ENCODE measurements at regions not wholly inside any gene's neighbourhood (a gene's known extent, or its start where the extent isn't known, plus 50 kb on each side); places are given as distances from the start of the nearest gene placed in this dataset.

DNA sequence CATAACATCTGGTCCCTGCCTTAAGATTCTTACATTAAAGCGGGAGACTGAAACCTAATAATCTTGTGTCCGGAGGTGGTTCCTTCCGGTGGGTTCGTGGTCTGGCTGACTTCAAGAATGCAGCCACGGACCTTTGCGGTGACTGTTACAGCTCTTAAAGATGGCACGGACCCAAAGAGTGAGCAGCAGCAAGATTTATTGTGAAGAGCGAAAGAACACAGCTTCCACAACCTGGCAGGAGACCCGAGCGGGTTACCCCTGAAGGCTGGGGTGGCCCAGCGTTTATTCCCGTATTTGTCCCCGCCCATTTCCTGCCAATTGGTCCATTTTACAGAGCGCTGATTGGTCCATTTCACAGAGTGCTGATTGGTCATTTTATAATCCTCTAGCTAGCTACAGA, 122.3 kb upstream of the SIX2 start:
- Histone ChIP-seq H3K23ac (ENCODE audit: low read length) (no peak overlapping the region), H2AK5ac (ENCODE audit: low read length) (no peak overlapping the region), H3K4ac (ENCODE audit: low read depth, low read length) (no peak overlapping the region), H3K9me3 (ENCODE audit: insufficient read depth, low read depth, low read length) (no peaks in the 10 kb centered on the region), H4K12ac (ENCODE audit: low read depth, low read length) (no peak overlapping the region), H3K4me1 (ENCODE audit: control insufficient read depth in 1 of 2, insufficient read depth in 2 of 2, low read length in 2 of 2) (no peaks in the 10 kb centered on the region), H3K18ac (ENCODE audit: low read length) (no peak overlapping the region), H2BK120ac (ENCODE audit: insufficient read depth, low read length, poor library complexity) (no peak overlapping the region), H3K27ac (ENCODE audit: low read depth, low read length) (no peak overlapping the region), H2BK12ac (ENCODE audit: low read length) (no peak overlapping the region), H3K14ac (ENCODE audit: low read length) (no peak overlapping the region), H3K9ac (ENCODE audit: low read length) (no peak overlapping the region), H3K4me2 (ENCODE audit: low read length) (no peak overlapping the region), H3K4me3 (ENCODE audit: low read depth, low read length) (no peak overlapping the region), H3K79me2 (ENCODE audit: control insufficient read depth, insufficient read depth, low read length, poor library complexity) (no peaks in the 10 kb centered on the region), H3K79me1 (ENCODE audit: low read length) (no peaks in the 10 kb centered on the region), H4K8ac (ENCODE audit: low read depth, low read length) (no peak overlapping the region), H2BK5ac (ENCODE audit: low read depth, low read length, poor library complexity) (no peak overlapping the region), H3K27me3 (ENCODE audit: insufficient read depth, low read length) (no peaks in the 10 kb centered on the region), H4K91ac (ENCODE audit: low read depth, low read length) (no peak overlapping the region), H3K36me3 (ENCODE audit: control insufficient read depth in 1 of 2, insufficient read depth in 2 of 2, low read length in 2 of 2) (no peaks in the 10 kb centered on the region), H2AFZ (ENCODE audit: insufficient read depth, low read length, poor library complexity) (no peak overlapping the region)
- no CpG with 5 or more reads among the region's 14 CpGs for WGBS (ENCODE audit: extremely low coverage, insufficient coverage, insufficient read length)
- DNase-seq, result no peak

DNA sequence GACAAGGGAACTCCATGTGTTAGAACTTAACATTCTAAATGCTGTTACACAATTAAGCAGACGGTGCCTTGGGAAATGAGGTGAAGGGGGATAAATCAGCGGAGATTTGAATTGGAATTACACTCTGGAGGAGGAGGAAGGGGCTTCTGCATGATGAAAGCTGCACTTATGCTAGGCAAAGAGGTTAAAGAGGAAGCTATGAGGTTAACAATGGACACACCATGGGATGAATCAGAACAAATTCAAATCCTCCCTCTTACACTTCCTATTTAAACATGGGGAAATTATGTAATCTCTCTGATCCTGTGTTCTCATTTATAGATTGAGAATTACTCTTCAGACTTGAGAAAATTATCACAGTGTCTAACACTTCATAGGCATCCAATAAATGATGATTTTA, 121.5 kb upstream of the SIX2 start:
- Histone ChIP-seq H3K4me2 (ENCODE audit: low read length) (no peak overlapping the region), H3K4me1 (ENCODE audit: control insufficient read depth in 1 of 2, insufficient read depth in 2 of 2, low read length in 2 of 2) (no peaks in the 10 kb centered on the region), H2BK5ac (ENCODE audit: low read depth, low read length, poor library complexity) (no peak overlapping the region), H4K12ac (ENCODE audit: low read depth, low read length) (no peak overlapping the region), H3K18ac (ENCODE audit: low read length) (no peak overlapping the region), H3K9me3 (ENCODE audit: insufficient read depth, low read depth, low read length) (no peaks in the 10 kb centered on the region), H3K4ac (ENCODE audit: low read depth, low read length) (no peak overlapping the region), H3K14ac (ENCODE audit: low read length) (no peak overlapping the region), H4K8ac (ENCODE audit: low read depth, low read length) (no peak overlapping the region), H2BK12ac (ENCODE audit: low read length) (no peak overlapping the region), H3K36me3 (ENCODE audit: control insufficient read depth in 1 of 2, insufficient read depth in 2 of 2, low read length in 2 of 2) (no peaks in the 10 kb centered on the region), H3K9ac (ENCODE audit: low read length) (no peak overlapping the region), H3K4me3 (ENCODE audit: low read depth, low read length) (no peak overlapping the region), H2AK5ac (ENCODE audit: low read length) (no peak overlapping the region), H3K23ac (ENCODE audit: low read length) (no peak overlapping the region), H3K79me1 (ENCODE audit: low read length) (no peaks in the 10 kb centered on the region), H2AFZ (ENCODE audit: insufficient read depth, low read length, poor library complexity) (no peak overlapping the region), H2BK120ac (ENCODE audit: insufficient read depth, low read length, poor library complexity) (no peak overlapping the region), H3K79me2 (ENCODE audit: control insufficient read depth, insufficient read depth, low read length, poor library complexity) (no peaks in the 10 kb centered on the region), H4K91ac (ENCODE audit: low read depth, low read length) (no peak overlapping the region), H3K27me3 (ENCODE audit: insufficient read depth, low read length) (no peaks in the 10 kb centered on the region), H3K27ac (ENCODE audit: low read depth, low read length) (no peak overlapping the region)
- DNase-seq, result no peak
- WGBS (ENCODE audit: extremely low coverage, insufficient coverage, insufficient read length), result no CpG with 5 or more reads among the region's 2 CpGs

DNA sequence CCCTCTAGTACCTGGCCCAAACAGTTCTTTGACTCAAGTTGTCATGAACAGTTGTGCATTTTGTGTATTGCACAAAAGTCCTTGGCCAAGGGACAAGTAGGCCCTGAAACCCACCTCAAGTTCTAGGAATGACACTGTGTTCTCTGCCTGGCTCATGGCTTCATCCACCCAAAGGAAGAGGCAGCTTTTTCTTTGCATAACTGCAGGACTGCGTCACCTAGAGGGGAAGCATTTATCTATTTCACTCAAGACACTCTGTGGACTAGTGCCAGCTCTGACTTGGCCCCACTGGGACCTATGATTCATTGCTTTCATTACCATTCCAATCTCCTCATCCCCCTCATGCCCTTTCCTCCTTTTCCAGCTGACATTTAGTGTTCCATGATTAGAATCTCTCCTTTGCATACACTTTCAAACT, 119.3 kb upstream of the SIX2 start:
- H3K18ac ChIP-seq (ENCODE audit: low read length), result no peak overlapping the region
- H3K36me3 ChIP-seq (ENCODE audit: control insufficient read depth in 1 of 2, insufficient read depth in 2 of 2, low read length in 2 of 2), result no peaks in the 10 kb centered on the region
- WGBS (ENCODE audit: extremely low coverage, insufficient coverage, insufficient read length), result no CpG with 5 or more reads among the region's 1 CpG
- no peak overlapping the region for H4K91ac ChIP-seq (ENCODE audit: low read depth, low read length)
- H3K4me1 ChIP-seq (ENCODE audit: control insufficient read depth in 1 of 2, insufficient read depth in 2 of 2, low read length in 2 of 2), result no peaks in the 10 kb centered on the region
- H3K4ac ChIP-seq (ENCODE audit: low read depth, low read length), result no peak overlapping the region
- no peak overlapping the region for H2AFZ ChIP-seq (ENCODE audit: insufficient read depth, low read length, poor library complexity)
- H3K23ac ChIP-seq (ENCODE audit: low read length), result no peak overlapping the region
- no peaks in the 10 kb centered on the region for H3K9me3 ChIP-seq (ENCODE audit: insufficient read depth, low read depth, low read length)
- no peak overlapping the region for H2BK12ac ChIP-seq (ENCODE audit: low read length)
- peak in 1 of 2 donors; percentile 9 for DNase-seq
- no peak overlapping the region for H2BK120ac ChIP-seq (ENCODE audit: insufficient read depth, low read length, poor library complexity)
- no peaks in the 10 kb centered on the region for H3K79me1 ChIP-seq (ENCODE audit: low read length)
- H3K9ac ChIP-seq (ENCODE audit: low read length), result no peak overlapping the region
- H3K14ac ChIP-seq (ENCODE audit: low read length), result no peak overlapping the region
- H4K8ac ChIP-seq (ENCODE audit: low read depth, low read length), result no peak overlapping the region
- no peak overlapping the region for H2BK5ac ChIP-seq (ENCODE audit: low read depth, low read length, poor library complexity)
- H3K4me2 ChIP-seq (ENCODE audit: low read length), result no peak overlapping the region
- H2AK5ac ChIP-seq (ENCODE audit: low read length), result no peak overlapping the region
- H3K79me2 ChIP-seq (ENCODE audit: control insufficient read depth, insufficient read depth, low read length, poor library complexity), result no peaks in the 10 kb centered on the region
- H3K27ac ChIP-seq (ENCODE audit: low read depth, low read length), result no peak overlapping the region
- no peak overlapping the region for H4K12ac ChIP-seq (ENCODE audit: low read depth, low read length)
- H3K4me3 ChIP-seq (ENCODE audit: low read depth, low read length), result no peak overlapping the region
- no peaks in the 10 kb centered on the region for H3K27me3 ChIP-seq (ENCODE audit: insufficient read depth, low read length)

DNA sequence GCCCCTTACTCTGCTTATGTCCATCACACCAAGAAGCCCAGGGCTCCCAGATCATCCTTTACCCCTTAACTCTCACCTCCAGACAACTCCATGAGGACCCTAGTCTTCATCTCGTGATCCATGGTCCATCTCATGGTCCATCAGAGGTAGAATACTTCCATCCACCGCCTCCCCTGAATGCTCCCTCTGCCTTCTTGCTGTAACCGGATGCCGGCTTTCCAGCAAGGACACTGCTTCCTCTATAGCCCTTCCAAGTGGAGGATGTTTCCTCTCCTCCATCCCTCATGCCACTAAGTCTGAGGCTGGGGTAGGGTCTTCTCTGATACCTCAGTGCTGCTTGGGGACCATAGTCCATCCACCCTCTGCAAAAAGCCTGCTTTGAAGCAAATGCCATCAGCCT, 118.6 kb upstream of the SIX2 start:
- H2AFZ ChIP-seq (ENCODE audit: insufficient read depth, low read length, poor library complexity), result no peak overlapping the region
- no peak overlapping the region for H3K4me2 ChIP-seq (ENCODE audit: low read length)
- no peak for DNase-seq
- no peak overlapping the region for H3K9ac ChIP-seq (ENCODE audit: low read length)
- no peak overlapping the region for H2BK12ac ChIP-seq (ENCODE audit: low read length)
- no peak overlapping the region for H3K27ac ChIP-seq (ENCODE audit: low read depth, low read length)
- H2AK5ac ChIP-seq (ENCODE audit: low read length), result no peak overlapping the region
- H4K12ac ChIP-seq (ENCODE audit: low read depth, low read length), result no peak overlapping the region
- H3K36me3 ChIP-seq (ENCODE audit: control insufficient read depth in 1 of 2, insufficient read depth in 2 of 2, low read length in 2 of 2), result no peaks in the 10 kb centered on the region
- H2BK120ac ChIP-seq (ENCODE audit: insufficient read depth, low read length, poor library complexity), result no peak overlapping the region
- H3K27me3 ChIP-seq (ENCODE audit: insufficient read depth, low read length), result no peaks in the 10 kb centered on the region
- no CpG with 5 or more reads among the region's 4 CpGs for WGBS (ENCODE audit: extremely low coverage, insufficient coverage, insufficient read length)
- H3K79me1 ChIP-seq (ENCODE audit: low read length), result no peaks in the 10 kb centered on the region
- no peaks in the 10 kb centered on the region for H3K4me1 ChIP-seq (ENCODE audit: control insufficient read depth in 1 of 2, insufficient read depth in 2 of 2, low read length in 2 of 2)
- no peak overlapping the region for H3K23ac ChIP-seq (ENCODE audit: low read length)
- no peak overlapping the region for H4K91ac ChIP-seq (ENCODE audit: low read depth, low read length)
- H2BK5ac ChIP-seq (ENCODE audit: low read depth, low read length, poor library complexity), result no peak overlapping the region
- H4K8ac ChIP-seq (ENCODE audit: low read depth, low read length), result no peak overlapping the region
- no peaks in the 10 kb centered on the region for H3K9me3 ChIP-seq (ENCODE audit: insufficient read depth, low read depth, low read length)
- H3K79me2 ChIP-seq (ENCODE audit: control insufficient read depth, insufficient read depth, low read length, poor library complexity), result no peaks in the 10 kb centered on the region
- H3K4me3 ChIP-seq (ENCODE audit: low read depth, low read length), result no peak overlapping the region
- no peak overlapping the region for H3K4ac ChIP-seq (ENCODE audit: low read depth, low read length)
- H3K18ac ChIP-seq (ENCODE audit: low read length), result no peak overlapping the region
- no peak overlapping the region for H3K14ac ChIP-seq (ENCODE audit: low read length)

Data from trophoblast cell (in vitro differentiated cells and primary cell).